ENCODE measurements at regions not wholly inside any gene's neighbourhood (a gene's known extent, or its start where the extent isn't known, plus 50 kb on each side); places are given as distances from the start of the nearest gene placed in this dataset.

- Histone ChIP-seq H3K27ac (ENCODE audit: low read depth, low read length) (no peak overlapping the region), H3K79me2 (ENCODE audit: insufficient read depth, low read length) (no peaks in the 10 kb centered on the region), H3K36me3 (ENCODE audit: low read length) (no peaks in the 10 kb centered on the region), H3K27me3 (ENCODE audit: low read length) (no peaks in the 10 kb centered on the region), H4K20me1 (ENCODE audit: low read depth, low read length) (no peaks in the 10 kb centered on the region), H3K9me3 (ENCODE audit: insufficient read depth, low read length) (peaks cover 5% of the 10 kb centered on the region; the same call in 1 of the 2 replicates), H2AFZ (ENCODE audit: low read depth, low read length, severe bottlenecking) (no peak overlapping the region), H3K9ac (ENCODE audit: low read length) (no peak overlapping the region), H3K9me2 (replicated peaks; ENCODE audit: insufficient read depth, low read length) (no peaks in the 10 kb centered on the region), H3F3A (ENCODE audit: insufficient read depth) (no peaks in the 10 kb centered on the region), H3K4me2 (ENCODE audit: low read depth, low read length, poor library complexity, severe bottlenecking) (no peak overlapping the region), H3K4me3 (ENCODE audit: insufficient read depth, low read length, poor library complexity, severe bottlenecking) (no peak overlapping the region)
- no peak for TF ChIP-seq CTCF (IDR thresholded peaks at IDR 0.05; ENCODE audit: insufficient read depth, low read length, poor library complexity, severe bottlenecking)
- TF ChIP-seq EZH2phosphoT487 (conservative IDR thresholded peaks at IDR 0.05; ENCODE audit: low read length) = no peak
These were observed 145.5 kb upstream of the NOVA1 start for GRCh38 chr14:26743284-26743683.

GRCh38 chr14:26744903-26745302, 147.1 kb upstream of the NOVA1 start:
- Histone ChIP-seq H3K27ac (ENCODE audit: low read depth, low read length) (no peak overlapping the region), H3K9me2 (replicated peaks; ENCODE audit: insufficient read depth, low read length) (no peaks in the 10 kb centered on the region), H4K20me1 (ENCODE audit: low read depth, low read length) (no peaks in the 10 kb centered on the region), H3K4me3 (ENCODE audit: insufficient read depth, low read length, poor library complexity, severe bottlenecking) (no peak overlapping the region), H3K27me3 (ENCODE audit: low read length) (no peaks in the 10 kb centered on the region), H3K4me2 (ENCODE audit: low read depth, low read length, poor library complexity, severe bottlenecking) (no peak overlapping the region), H3K9me3 (ENCODE audit: insufficient read depth, low read length) (peaks cover 5% of the 10 kb centered on the region; the same call in 1 of the 2 replicates), H3K79me2 (ENCODE audit: insufficient read depth, low read length) (no peaks in the 10 kb centered on the region), H3K36me3 (ENCODE audit: low read length) (no peaks in the 10 kb centered on the region), H3F3A (ENCODE audit: insufficient read depth) (no peaks in the 10 kb centered on the region), H2AFZ (ENCODE audit: low read depth, low read length, severe bottlenecking) (no peak overlapping the region), H3K9ac (ENCODE audit: low read length) (no peak overlapping the region)
- TF ChIP-seq CTCF (IDR thresholded peaks at IDR 0.05; ENCODE audit: insufficient read depth, low read length, poor library complexity, severe bottlenecking) = no peak
- no peak for TF ChIP-seq EZH2phosphoT487 (conservative IDR thresholded peaks at IDR 0.05; ENCODE audit: low read length)

- no peaks in the 10 kb centered on the region for H3K27me3 ChIP-seq (ENCODE audit: low read length)
- H3K4me3 ChIP-seq (ENCODE audit: insufficient read depth, low read length, poor library complexity, severe bottlenecking) = no peak overlapping the region
- H3K4me2 ChIP-seq (ENCODE audit: low read depth, low read length, poor library complexity, severe bottlenecking) = no peak overlapping the region
- no peak overlapping the region for H3K9ac ChIP-seq (ENCODE audit: low read length)
- no peaks in the 10 kb centered on the region for H3K9me2 ChIP-seq (replicated peaks; ENCODE audit: insufficient read depth, low read length)
- H3K79me2 ChIP-seq (ENCODE audit: insufficient read depth, low read length) = no peaks in the 10 kb centered on the region
- no peak for TF ChIP-seq EZH2phosphoT487 (conservative IDR thresholded peaks at IDR 0.05; ENCODE audit: low read length)
- no peaks in the 10 kb centered on the region for H4K20me1 ChIP-seq (ENCODE audit: low read depth, low read length)
- H3K27ac ChIP-seq (ENCODE audit: low read depth, low read length) = no peak overlapping the region
- no peaks in the 10 kb centered on the region for H3K36me3 ChIP-seq (ENCODE audit: low read length)
- no peaks in the 10 kb centered on the region for H3F3A ChIP-seq (ENCODE audit: insufficient read depth)
- no peak overlapping the region for H2AFZ ChIP-seq (ENCODE audit: low read depth, low read length, severe bottlenecking)
- H3K9me3 ChIP-seq (ENCODE audit: insufficient read depth, low read length) = peaks cover 4% of the 10 kb centered on the region; the same call in 1 of the 2 replicates
These were observed 163.7 kb upstream of the NOVA1 start for GRCh38 chr14:26761532-26761931.

GRCh38 chr14:26765301-26765700, 167.5 kb upstream of the NOVA1 start:
- Histone ChIP-seq H3K9ac (ENCODE audit: low read length) (no peak overlapping the region), H3K36me3 (ENCODE audit: low read length) (no peaks in the 10 kb centered on the region), H3K4me3 (ENCODE audit: insufficient read depth, low read length, poor library complexity, severe bottlenecking) (no peak overlapping the region), H3K27me3 (ENCODE audit: low read length) (no peaks in the 10 kb centered on the region), H3K27ac (ENCODE audit: low read depth, low read length) (no peak overlapping the region), H3K9me2 (replicated peaks; ENCODE audit: insufficient read depth, low read length) (no peaks in the 10 kb centered on the region), H2AFZ (ENCODE audit: low read depth, low read length, severe bottlenecking) (no peak overlapping the region), H4K20me1 (ENCODE audit: low read depth, low read length) (no peaks in the 10 kb centered on the region), H3K79me2 (ENCODE audit: insufficient read depth, low read length) (no peaks in the 10 kb centered on the region), H3K4me2 (ENCODE audit: low read depth, low read length, poor library complexity, severe bottlenecking) (no peak overlapping the region), H3F3A (ENCODE audit: insufficient read depth) (no peaks in the 10 kb centered on the region), H3K9me3 (ENCODE audit: insufficient read depth, low read length) (peaks cover 4% of the 10 kb centered on the region; the same call in 1 of the 2 replicates)
- TF ChIP-seq EZH2phosphoT487 (conservative IDR thresholded peaks at IDR 0.05; ENCODE audit: low read length) (no peak), CTCF (IDR thresholded peaks at IDR 0.05; ENCODE audit: insufficient read depth, low read length, poor library complexity, severe bottlenecking) (no peak)

All from SU-DHL-6 (cell line).